Osteocyte (in vitro differentiated cells): ENCODE measurements at regions not wholly inside any gene's neighbourhood (a gene's known extent, or its start where the extent isn't known, plus 50 kb on each side); places are given as distances from the start of the nearest gene placed in this dataset.

Experiments
- DNase-seq: peaks from one replicate; pipeline ENCODE4 v3.0.0; 2021; ENCODE audit warnings: mixed read lengths; ENCODE audit not compliant: unreplicated experiment; ENCODE audit errors: extremely low spot score
- H3K27ac Mint-ChIP-seq: one replicate; pipeline ENCODE4 v1.8.0; 2021; ENCODE audit warnings: mild to moderate bottlenecking, mixed read lengths; ENCODE audit not compliant: unreplicated experiment
- H3K27me3 Mint-ChIP-seq: one replicate; pipeline ENCODE4 v1.8.0; 2021; ENCODE audit warnings: mixed read lengths; ENCODE audit not compliant: unreplicated experiment
- H3K36me3 Mint-ChIP-seq: one replicate; pipeline ENCODE4 v1.8.0; 2021; ENCODE audit warnings: mixed read lengths; ENCODE audit not compliant: unreplicated experiment
- H3K4me1 Mint-ChIP-seq: one replicate; pipeline ENCODE4 v1.8.0; 2021; ENCODE audit warnings: mixed read lengths; ENCODE audit not compliant: unreplicated experiment
- H3K4me3 Mint-ChIP-seq: one replicate; pipeline ENCODE4 v1.8.0; 2021; ENCODE audit warnings: mild to moderate bottlenecking, moderate library complexity, mixed read lengths; ENCODE audit not compliant: unreplicated experiment
- H3K9me3 Mint-ChIP-seq: one replicate; pipeline ENCODE4 v1.8.0; 2021; ENCODE audit warnings: mixed read lengths; ENCODE audit not compliant: unreplicated experiment
- TF ChIP-seq, protein P1 (sequence below): fragments of 200-600 bp; sonication (generic); IDR thresholded peaks from 2 replicates; pipeline ENCODE4 v1.5.0; 2021; ENCODE audit warnings: antibody characterized with exemption, mild to moderate bottlenecking, moderate library complexity

DNA sequence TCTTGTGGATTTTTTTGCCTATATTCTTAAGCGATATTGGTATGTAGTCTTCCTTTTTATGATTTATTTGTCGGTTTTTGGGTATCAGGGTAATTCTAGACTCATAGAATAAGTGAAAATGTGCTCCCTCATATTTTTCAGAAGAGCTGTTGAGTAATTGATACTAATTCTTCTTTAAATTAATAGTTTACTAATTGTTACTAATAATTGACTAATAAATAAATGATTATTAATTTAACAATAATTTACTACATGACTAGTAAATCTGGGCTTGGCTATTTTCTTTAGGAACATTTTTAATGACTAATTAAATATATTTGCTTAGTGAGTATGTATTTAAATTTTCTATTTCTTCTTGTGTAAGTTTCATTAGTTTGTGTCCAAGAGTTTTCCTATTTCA is 325.0 kb downstream of the ADCYAP1 start:
- Mint-ChIP-seq H3K27ac (no peak overlapping the region), H3K4me3 (no peak overlapping the region), H3K27me3 (no peaks in the 10 kb centered on the region), H3K9me3 (peaks cover 28% of the 10 kb centered on the region), H3K4me1 (no peaks in the 10 kb centered on the region), H3K36me3 (no peaks in the 10 kb centered on the region)
- DNase-seq = no peak
- TF ChIP-seq, protein P1, sequence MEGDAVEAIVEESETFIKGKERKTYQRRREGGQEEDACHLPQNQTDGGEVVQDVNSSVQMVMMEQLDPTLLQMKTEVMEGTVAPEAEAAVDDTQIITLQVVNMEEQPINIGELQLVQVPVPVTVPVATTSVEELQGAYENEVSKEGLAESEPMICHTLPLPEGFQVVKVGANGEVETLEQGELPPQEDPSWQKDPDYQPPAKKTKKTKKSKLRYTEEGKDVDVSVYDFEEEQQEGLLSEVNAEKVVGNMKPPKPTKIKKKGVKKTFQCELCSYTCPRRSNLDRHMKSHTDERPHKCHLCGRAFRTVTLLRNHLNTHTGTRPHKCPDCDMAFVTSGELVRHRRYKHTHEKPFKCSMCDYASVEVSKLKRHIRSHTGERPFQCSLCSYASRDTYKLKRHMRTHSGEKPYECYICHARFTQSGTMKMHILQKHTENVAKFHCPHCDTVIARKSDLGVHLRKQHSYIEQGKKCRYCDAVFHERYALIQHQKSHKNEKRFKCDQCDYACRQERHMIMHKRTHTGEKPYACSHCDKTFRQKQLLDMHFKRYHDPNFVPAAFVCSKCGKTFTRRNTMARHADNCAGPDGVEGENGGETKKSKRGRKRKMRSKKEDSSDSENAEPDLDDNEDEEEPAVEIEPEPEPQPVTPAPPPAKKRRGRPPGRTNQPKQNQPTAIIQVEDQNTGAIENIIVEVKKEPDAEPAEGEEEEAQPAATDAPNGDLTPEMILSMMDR = no peak

DNA sequence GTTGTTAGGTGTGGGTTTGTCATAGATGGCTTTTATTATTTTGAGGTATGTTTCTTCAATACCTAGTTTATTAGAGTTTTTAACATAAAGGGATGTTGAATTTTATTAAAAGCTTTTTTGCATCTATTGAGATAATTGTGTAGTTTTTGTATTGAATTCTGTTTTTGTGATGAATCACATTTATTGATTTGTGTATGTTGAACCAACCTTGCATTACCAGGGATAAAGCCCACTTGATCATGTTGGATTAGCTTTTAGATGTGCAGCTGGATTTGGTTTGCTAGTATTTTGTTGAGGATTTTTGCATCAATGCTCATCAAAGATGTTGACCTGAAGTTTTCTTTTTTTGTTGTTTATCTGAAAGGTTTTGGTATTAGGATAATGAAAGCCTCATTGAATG is 328.2 kb downstream of the ADCYAP1 start:
- TF ChIP-seq, protein P1 = no peak
- Mint-ChIP-seq H3K4me1 (no peaks in the 10 kb centered on the region), H3K27ac (no peak overlapping the region), H3K4me3 (no peak overlapping the region), H3K27me3 (no peaks in the 10 kb centered on the region), H3K36me3 (no peaks in the 10 kb centered on the region), H3K9me3 (peaks cover 44% of the 10 kb centered on the region)
- DNase-seq = no peak

DNA sequence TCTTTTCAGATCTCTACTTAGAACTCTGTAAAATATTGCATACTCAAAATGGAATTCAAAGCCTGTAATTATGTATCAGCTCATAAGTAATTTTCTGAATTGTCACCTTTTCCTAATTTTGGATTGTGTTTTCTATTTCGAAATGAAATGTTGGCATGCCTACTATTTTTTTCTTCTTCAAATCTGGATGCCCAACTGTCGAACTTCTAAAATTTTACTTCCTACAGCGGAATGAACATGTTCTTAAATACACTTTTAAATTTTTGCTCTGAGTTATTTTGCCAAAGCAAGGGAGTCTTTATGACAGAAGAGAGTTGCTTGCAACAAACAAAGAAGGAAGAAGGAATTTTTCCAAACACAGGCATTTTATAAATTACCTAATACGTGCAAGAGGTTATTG is 336.0 kb downstream of the ADCYAP1 start:
- Mint-ChIP-seq H3K27ac (no peak overlapping the region), H3K27me3 (no peaks in the 10 kb centered on the region), H3K4me1 (no peaks in the 10 kb centered on the region), H3K36me3 (no peaks in the 10 kb centered on the region), H3K9me3 (peaks cover 9% of the 10 kb centered on the region), H3K4me3 (no peak overlapping the region)
- TF ChIP-seq, protein P1 = no peak
- DNase-seq = no peak

DNA sequence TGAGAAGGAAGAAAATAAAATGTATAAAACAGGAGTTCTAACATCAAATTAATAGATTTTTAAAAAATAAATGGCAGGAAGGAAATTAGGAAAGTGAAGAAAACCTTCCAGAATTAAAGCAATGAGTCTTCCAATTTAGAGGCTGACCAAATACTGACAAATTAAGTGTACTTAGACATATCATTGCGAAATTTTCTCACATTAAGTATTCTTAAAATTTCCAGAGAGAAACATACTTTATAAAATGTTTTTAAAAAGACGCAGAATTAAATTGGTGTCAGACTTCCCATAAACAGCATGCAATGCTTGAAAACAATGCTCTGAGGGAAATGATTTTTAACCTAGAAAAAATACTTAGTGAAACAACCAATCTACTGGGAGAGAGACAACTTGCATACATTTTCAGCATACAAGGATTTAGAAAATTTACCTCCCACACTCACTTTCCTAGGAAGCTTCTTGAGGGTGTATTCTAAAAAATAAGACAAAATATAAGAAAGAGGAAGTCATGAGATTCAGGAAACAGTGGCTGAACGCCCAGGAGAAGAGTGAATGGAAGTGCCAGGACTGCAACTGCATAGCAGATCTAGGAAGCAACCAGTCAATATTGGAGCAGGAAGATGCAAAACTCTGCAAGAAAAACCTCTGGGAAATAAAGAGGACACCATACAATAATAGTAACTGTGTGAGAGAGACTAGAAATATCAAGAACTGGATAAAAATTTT is 339.9 kb downstream of the ADCYAP1 start:
- H3K27ac Mint-ChIP-seq = no peak overlapping the region
- no peaks in the 10 kb centered on the region for H3K4me1 Mint-ChIP-seq
- no peaks in the 10 kb centered on the region for H3K27me3 Mint-ChIP-seq
- TF ChIP-seq, protein P1 = no peak
- H3K4me3 Mint-ChIP-seq = no peak overlapping the region
- no peaks in the 10 kb centered on the region for H3K9me3 Mint-ChIP-seq
- DNase-seq = no peak
- no peaks in the 10 kb centered on the region for H3K36me3 Mint-ChIP-seq

DNA sequence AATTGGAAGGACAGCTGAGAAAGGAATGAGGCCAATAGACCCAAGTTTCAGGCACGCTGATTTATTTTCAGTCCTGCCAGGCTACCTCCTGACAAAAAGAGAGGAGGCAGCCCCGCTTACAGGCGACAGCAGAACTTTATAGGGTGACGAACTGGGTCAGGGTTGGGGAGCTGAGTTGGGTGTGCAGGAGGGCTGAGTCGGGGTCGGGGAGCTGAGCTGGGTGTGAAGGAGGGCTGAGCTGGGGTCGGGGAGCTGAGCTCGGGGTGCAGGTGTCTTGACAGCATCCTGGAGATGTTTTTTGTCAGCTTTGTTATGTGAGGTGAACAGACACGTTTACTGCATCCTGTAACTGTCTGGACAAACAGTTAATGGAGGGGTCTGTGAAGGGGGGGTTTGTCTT is 342.2 kb downstream of the ADCYAP1 start:
- no peak for DNase-seq
- Mint-ChIP-seq H3K27me3 (no peaks in the 10 kb centered on the region), H3K27ac (no peak overlapping the region), H3K4me1 (no peaks in the 10 kb centered on the region), H3K4me3 (no peak overlapping the region), H3K36me3 (no peaks in the 10 kb centered on the region), H3K9me3 (no peaks in the 10 kb centered on the region)
- TF ChIP-seq, protein P1 = no peak
